ENCODE measurements at regions not wholly inside any gene's neighbourhood (a gene's known extent, or its start where the extent isn't known, plus 50 kb on each side); places are given as distances from the start of the nearest gene placed in this dataset.
"Not testable (repeated sequence)": the region's sequence is repeated elsewhere in the genome, so short reads cannot be mapped to it uniquely, and the experiment has no call there.

GRCh38 chr21:27528697-27529096 lies 561.8 kb upstream of the ADAMTS5 start:
- peak; percentile 30 for DNase-seq (ENCODE audit: low read depth)

- DNase-seq (ENCODE audit: low read depth), result peak; percentile 60
Measured at GRCh38 chr21:27526451-27526850, 559.6 kb upstream of the ADAMTS5 start.

- no peak for DNase-seq (ENCODE audit: low read depth)
Measured at GRCh38 chr21:27525780-27526179, 558.9 kb upstream of the ADAMTS5 start.

DNA sequence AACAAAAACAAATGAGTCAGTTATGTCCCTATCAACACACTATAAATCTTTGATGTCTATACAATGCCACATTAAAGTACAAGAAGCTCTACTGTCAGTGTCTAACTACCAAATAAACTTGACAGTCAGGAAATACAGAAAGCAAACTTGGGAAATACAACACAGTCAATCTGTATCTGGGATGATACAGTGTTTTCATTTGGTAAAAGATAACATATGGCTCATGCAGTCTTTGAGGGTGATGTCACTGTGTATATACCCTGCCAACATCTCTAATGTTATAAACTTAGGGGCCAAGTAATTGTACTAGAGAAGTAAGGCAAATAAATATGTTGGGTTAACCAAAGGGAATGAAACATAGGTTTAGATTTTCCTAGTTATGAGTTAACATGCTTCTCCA lies 552.5 kb upstream of the ADAMTS5 start:
- peak; percentile 71 for DNase-seq (ENCODE audit: low read depth)

GRCh38 chr21:27517177-27517576 lies 550.3 kb upstream of the ADAMTS5 start:
- not testable (repeated sequence) for DNase-seq (ENCODE audit: low read depth)

DNA sequence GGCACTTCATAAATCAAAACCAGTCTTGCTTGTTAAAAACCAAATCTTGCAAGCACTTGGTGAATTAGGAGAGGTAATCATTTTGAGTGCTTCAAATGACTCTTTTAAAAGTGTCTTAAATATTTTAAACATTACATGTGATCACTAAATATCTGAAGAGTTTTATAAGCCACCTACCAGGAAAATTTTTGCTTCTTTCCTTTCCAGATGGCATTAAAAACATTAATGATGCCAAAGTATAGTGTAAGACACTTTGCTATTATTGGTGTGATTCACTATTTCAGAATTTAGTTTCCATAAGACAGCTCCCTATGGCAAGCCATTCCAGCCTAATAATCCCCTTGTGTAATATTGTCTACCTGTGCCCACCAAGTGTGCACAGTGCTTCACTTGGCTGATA lies 548.8 kb upstream of the ADAMTS5 start:
- DNase-seq (ENCODE audit: low read depth), result no peak

GRCh38 chr21:27513825-27514224 lies 546.9 kb upstream of the ADAMTS5 start:
- peak; percentile 54 for DNase-seq (ENCODE audit: low read depth)

DNA sequence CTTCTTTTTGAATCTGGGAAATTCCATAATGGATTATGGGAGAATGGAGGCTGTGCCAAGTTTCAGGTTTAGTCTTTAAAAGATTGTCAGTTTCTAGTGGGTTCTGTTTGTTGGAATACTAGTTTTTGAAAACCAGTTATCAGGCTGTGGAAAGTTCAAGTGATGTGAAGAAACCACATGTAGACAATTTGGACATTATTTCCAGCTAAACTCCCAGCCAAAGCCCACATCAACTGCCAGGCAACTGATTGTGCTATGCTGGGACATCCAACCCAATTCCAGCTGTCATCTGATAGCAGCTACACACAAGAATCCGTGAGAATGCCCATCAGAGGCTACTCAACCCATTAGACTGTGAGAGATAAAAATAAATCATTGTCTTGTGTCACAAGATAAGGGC lies 546.1 kb upstream of the ADAMTS5 start:
- peak; percentile 69 for DNase-seq (ENCODE audit: low read depth)

DNA sequence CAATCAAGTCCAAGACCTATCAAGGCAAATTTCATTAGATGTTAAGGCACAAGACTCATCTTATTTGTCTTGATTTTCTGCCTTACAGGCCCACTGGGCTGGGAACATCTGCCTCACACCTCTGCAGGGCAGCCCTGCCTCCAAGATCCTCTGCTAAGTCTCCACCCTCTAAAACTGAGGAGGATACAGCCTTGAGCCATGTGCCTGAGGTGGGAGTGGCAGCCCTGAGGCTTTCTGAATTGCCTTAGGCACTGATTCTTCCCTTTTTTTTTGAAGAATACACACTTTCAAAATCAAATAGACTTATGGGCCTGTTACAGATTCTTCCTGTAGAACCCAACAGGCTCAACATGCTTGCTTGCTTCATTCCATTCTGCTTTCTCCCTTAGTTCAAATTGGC lies 544.3 kb upstream of the ADAMTS5 start:
- DNase-seq (ENCODE audit: low read depth), result no peak

- no peak for DNase-seq (ENCODE audit: low read depth)
Measured at GRCh38 chr21:27507695-27508094, 540.8 kb upstream of the ADAMTS5 start.

GRCh38 chr21:27505516-27505915 lies 538.6 kb upstream of the ADAMTS5 start:
- DNase-seq (ENCODE audit: low read depth), result peak; percentile 87

DNA sequence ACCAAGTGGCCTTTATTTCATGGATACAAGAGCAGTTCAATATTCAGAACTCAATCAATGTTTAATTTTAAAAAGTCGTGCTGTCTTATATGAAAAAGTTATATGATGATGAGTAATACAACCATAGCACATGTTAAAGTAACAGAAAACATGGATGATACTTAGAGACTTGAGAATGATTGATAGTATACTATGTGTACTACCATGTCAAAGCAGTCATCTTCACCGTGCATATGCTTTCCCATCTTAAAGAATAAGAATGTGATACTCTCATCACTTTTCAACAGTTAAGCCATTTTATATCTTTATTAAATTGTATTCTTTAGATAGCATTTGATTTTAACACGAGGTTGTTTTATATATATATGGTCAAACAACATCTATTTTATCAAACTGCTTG lies 535.9 kb upstream of the ADAMTS5 start:
- no peak for DNase-seq (ENCODE audit: low read depth)

- peak; percentile 42 for DNase-seq (ENCODE audit: low read depth)
Measured at GRCh38 chr21:27498025-27498424, 531.1 kb upstream of the ADAMTS5 start.

GRCh38 chr21:27495836-27496235 lies 528.9 kb upstream of the ADAMTS5 start:
- DNase-seq (ENCODE audit: low read depth), result no peak

DNA sequence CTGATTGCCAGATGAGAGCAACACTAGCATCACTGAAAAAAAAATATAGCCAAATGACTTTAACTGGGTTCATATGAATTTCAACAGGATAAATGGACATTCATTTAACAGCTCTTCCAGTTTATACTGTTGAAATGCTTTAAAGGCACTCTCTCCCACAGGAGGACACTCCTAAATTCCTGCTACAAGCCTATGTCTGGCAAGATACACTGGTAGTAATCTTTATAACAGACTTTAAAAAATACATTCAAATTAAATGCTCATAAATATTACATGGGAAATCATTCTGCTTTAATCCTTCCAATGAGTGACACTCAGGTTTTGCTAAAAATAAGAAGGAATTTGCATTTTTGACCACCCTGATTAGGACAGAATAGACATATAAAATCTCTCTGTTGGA lies 526.7 kb upstream of the ADAMTS5 start:
- DNase-seq (ENCODE audit: low read depth), result no peak

- DNase-seq (ENCODE audit: low read depth), result no peak
Measured at GRCh38 chr21:27487676-27488075, 520.8 kb upstream of the ADAMTS5 start.

- DNase-seq (ENCODE audit: low read depth), result peak; percentile 85
Measured at GRCh38 chr21:27480841-27481261, 514.0 kb upstream of the ADAMTS5 start.

- no peak for DNase-seq (ENCODE audit: low read depth)
Measured at GRCh38 chr21:27477296-27477695, 510.4 kb upstream of the ADAMTS5 start.

- peak; percentile 34 for DNase-seq (ENCODE audit: low read depth)
Measured at GRCh38 chr21:27476696-27477095, 509.8 kb upstream of the ADAMTS5 start.

GRCh38 chr21:27475363-27475955 lies 508.6 kb upstream of the ADAMTS5 start:
- DNase-seq (ENCODE audit: low read depth), result no peak

GRCh38 chr21:27467366-27467765 lies 500.5 kb upstream of the ADAMTS5 start:
- DNase-seq (ENCODE audit: low read depth), result no peak

DNA sequence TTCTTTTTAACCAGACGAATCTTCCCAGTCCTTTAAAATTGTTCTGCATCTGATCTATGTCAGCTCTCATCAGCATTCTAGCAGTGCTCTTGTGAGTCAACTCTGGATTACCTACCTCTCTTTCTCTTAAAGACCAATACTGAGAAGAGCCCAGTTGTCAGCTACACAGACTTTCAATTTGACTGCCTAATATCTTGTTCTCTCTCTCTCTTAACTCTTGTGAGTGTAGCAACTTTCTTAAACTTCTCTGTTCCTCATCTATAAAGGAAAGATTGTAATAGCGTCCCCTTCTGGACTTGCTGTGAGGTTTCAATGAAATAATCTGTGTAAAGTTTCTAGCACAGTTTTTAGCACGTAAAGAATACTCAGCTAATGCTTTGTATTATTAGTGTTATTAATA lies 499.3 kb upstream of the ADAMTS5 start:
- DNase-seq (ENCODE audit: low read depth), result peak; percentile 56

- peak; percentile 33 for DNase-seq (ENCODE audit: low read depth)
Measured at GRCh38 chr21:27464648-27465047, 497.8 kb upstream of the ADAMTS5 start.

- DNase-seq (ENCODE audit: low read depth), result no peak
Measured at GRCh38 chr21:27462726-27463125, 495.8 kb upstream of the ADAMTS5 start.
